Posterior cingulate gyrus (tissue), 11 donors: ENCODE measurements at regions not wholly inside any gene's neighbourhood (a gene's known extent, or its start where the extent isn't known, plus 50 kb on each side); places are given as distances from the start of the nearest gene placed in this dataset.
"Not testable (repeated sequence)": the region's sequence is repeated elsewhere in the genome, so short reads cannot be mapped to it uniquely, and the experiment has no call there.

Source experiments
- DNase-seq, 10 donors: peaks; one replicate each; pipeline versions ENCODE4 v3.0.0 to v3.0.0-alpha.2; 2020 to 2021; ENCODE audit warnings: mixed read lengths in 3 of 10
- intact Hi-C: fragments of 100-400 bp; cut with DNase I; formaldehyde crosslinking; loops from one replicate; pipeline ENCODE4 v1.15.1; 2023

DNA sequence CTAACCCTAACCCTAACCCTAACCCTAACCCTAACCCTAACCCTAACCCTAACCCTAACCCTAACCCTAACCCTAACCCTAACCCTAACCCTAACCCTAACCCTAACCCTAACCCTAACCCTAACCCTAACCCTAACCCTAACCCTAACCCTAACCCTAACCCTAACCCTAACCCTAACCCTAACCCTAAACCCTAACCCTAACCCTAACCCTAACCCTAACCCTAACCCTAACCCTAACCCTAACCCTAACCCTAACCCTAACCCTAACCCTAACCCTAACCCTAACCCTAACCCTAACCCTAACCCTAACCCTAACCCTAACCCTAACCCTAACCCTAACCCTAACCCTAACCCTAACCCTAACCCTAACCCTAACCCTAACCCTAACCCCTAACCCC lies 80.6 kb upstream of the PLEKHG4B start:
- intact Hi-C loops, DNase-seq: not testable (repeated sequence)

DNA sequence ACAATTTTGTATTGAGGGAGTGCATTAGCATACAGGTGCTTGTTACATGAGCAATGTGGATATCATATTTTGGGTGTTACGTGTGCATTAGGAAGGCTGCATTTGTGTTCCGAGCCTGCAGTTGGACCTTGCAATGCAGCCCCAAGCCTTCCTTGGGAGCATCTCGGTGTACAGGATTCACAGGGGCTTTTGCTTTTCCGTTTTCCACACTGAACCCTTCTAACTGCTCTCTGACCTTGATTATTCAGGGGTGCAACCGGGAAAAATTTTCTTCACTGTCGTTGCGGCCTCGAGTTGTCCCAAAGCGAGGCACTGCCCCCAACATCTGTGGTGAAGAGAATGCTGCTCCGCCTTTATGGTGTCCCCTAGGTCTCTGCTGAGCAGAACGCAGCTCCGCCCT lies 80.1 kb upstream of the PLEKHG4B start:
- intact Hi-C loops: no loop called here
- no peak for DNase-seq

DNA sequence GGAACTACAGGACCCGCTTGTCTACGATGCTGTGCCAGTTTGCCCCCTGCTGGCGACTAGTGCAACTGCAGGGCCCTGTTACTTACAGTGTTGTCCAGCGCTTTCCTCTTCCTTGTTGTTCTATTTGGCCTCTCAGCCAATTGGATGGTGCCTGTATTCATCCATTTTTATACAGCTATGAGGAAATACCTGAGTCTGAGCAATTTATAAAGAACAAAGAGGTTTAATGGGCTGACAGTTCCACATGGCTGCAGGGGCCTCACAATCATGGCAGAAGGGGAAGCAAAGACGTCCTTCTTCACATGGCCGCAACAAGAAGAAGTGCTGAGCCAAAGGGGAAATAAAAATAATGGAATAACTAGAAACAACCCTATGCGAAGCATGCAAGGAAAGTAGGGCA lies 78.7 kb upstream of the PLEKHG4B start:
- intact Hi-C loops: no loop called here

DNA sequence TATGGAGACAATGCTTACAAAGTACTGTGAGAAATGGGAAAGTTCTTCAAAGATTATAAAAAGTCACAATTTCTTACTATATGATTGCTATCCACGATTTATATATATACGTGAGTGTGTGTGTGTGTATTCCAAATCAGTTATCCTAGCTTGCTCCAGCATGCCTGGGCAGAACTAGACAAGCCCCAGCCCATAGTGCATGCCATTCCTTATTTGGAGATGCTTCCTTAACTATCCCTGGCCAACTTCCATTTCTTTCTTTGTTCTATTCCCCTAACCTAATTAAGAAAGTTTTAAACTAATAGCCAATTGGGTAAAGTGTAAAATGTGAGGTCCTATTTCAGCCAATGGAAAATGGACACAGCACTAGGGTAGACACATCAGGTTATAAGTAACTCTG lies 77.3 kb upstream of the PLEKHG4B start:
- intact Hi-C loops, DNase-seq: not testable (repeated sequence)

More for the DNA sequence above, 78.7 kb upstream of the PLEKHG4B start:
- no peak for DNase-seq

DNA sequence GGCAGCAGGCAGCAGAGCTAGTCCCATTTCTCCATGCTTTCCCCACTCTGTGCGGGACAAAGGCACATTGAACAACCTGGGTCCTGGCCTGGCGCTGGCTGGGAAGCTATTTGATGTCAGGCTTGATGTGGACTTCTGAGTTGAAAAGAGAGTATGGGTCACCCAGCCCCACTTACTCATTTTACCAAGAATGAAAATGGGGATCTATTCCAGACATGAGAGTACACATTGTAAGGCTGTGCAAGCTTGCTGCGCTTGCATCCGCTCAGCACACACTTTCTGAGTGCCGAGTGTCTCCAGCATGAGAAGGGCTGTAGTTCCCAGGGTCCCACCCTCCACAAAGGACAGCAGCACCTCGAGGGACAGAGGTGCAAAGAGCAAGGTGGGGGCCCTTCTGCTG lies 71.7 kb upstream of the PLEKHG4B start:
- intact Hi-C loops, DNase-seq: not testable (repeated sequence)

DNA sequence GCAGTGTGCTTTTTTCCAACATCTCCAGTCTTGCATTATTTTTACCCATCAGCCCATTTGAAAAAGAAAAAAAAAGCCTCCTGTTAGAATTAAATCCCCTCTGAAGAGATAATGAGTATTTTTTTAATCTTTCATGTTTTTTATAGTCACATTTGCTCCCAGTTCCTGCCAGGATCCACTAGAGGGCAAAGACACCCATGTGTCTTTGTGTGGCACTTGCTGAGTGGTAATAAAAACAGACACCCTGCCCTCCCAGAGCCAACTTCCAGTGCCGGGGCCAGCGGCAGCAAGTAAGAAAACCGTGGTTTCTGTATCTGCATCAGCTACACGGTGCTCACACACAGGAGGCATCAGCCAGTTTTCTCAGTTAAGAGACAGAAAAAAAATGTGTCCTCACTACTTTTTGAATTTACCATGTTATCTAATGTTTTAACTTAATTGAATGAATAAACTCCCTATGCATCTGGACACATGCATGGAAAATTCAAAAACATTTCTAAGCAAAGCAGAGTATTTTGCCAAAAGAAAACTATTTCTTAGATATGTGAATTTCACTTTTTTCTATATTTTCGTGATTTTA lies 70.2 kb upstream of the PLEKHG4B start:
- DNase-seq: no peak
- intact Hi-C loops: no loop called here

DNA sequence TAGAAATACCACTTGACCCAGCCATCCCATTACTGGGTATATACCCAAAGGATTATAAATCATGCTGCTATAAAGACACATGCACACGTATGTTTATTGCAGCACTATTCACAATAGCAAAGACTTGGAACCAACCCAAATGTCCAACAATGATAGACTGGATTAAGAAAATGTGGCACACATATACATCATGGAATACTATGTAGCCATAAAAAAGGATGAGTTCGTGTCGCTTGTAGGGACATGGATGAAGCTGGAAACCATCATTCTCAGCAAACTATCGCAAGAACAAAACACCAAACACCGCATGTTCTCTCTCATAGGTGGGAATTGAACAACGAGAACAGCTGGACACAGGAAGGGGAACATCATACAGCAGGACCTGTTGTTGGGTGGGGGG lies 68.1 kb upstream of the PLEKHG4B start:
- intact Hi-C loops, DNase-seq: not testable (repeated sequence)

DNA sequence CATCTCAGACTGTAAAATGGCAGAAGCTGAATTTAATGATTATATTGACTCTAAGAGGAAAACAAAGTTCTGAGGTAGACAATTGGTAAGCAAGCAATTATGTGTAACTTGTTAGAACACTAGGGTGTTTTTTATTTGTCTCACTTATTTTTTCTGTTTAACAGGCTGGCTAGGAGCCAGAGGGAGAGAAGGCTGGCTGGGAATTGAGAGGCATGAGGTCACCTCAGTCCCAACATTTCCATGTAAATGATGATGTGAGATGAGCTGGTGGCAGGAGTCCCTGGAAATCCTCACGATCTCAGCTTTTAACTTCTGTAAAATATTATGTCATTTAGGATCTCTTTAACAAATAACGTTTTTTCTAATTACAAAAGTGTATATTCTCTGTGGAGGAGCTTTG lies 66.9 kb upstream of the PLEKHG4B start:
- intact Hi-C loops, DNase-seq: not testable (repeated sequence)

DNA sequence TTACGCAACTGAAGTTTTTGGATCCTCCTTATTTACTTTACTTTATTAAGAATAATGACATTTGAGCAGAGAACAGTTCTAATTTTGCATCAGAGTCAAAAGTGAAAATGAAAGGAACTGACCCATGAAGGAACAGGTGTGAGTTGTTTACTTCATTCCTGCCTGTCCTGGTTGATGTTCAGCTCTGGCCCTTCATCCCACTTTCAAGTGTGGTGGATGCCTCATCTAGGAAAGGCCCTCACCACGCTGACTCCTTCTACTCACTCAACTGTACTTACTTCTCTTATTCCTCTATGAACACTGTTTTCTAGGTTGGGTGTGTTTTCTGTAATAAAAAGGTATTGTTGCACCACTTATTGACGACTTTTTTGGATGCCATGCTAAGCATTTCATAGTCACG lies 61.8 kb upstream of the PLEKHG4B start:
- DNase-seq: no peak
- intact Hi-C loops: no loop called here

DNA sequence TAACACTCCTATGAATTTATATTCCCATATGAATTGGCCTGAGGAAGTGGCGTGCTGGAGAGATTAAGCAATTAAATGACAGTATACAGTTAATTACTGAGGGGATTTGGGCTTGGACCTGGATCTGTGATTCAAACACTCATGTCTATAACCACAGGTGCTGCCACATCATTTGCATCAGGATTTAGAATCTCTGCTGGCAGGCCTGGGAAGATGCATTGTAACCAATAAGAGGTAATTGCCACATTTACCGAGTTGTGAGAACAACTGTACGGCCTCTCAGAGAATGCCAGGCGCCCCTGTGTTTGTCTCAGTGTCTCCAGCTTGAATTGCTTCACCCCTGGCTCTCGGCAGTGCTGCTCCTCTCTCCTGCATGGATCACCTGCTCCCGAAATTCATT lies 61.4 kb upstream of the PLEKHG4B start:
- not testable (repeated sequence) for DNase-seq

DNA sequence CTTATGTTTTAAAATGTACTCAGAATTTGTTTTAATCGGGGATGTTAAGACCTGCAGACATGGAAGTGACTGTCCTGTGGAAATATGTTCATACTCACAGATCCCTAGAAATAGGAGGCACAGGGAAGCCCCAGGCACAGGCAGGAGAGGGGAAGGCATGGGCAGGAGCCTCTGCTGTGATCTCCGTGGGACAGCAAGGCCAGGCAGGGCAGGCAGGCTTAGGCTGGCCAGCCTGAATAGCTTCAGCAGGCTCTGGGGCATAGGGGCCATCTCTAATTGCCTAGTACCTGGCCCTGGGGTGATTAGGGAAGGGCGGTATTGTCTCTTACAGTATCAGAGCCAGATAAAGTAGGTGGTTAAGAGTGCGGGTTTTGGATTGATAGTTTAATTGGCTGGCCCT lies 59.8 kb upstream of the PLEKHG4B start:
- DNase-seq: peak in 1 of 10 donors; percentile 72
- intact Hi-C loops: no loop called here

More for the DNA sequence above, 61.4 kb upstream of the PLEKHG4B start:
- intact Hi-C loops: not testable (repeated sequence)

DNA sequence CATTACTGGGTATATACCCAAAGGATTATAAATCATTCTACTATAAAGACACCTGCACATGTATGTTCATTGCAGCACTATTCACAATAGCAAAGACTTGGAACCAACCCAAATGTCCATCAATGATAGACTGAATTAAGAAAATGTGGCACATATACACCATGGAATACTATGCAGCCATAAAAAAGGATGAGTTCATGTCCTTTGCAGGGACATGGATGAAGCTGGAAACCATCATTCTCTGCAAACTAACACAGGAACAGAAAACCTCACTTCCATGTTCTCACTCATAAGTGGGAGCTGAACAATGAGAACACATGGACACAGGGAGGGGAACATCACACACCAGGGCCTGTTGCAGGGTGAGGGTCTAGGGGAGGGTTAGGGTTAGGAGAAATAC lies 56.4 kb upstream of the PLEKHG4B start:
- intact Hi-C loops, DNase-seq: not testable (repeated sequence)

DNA sequence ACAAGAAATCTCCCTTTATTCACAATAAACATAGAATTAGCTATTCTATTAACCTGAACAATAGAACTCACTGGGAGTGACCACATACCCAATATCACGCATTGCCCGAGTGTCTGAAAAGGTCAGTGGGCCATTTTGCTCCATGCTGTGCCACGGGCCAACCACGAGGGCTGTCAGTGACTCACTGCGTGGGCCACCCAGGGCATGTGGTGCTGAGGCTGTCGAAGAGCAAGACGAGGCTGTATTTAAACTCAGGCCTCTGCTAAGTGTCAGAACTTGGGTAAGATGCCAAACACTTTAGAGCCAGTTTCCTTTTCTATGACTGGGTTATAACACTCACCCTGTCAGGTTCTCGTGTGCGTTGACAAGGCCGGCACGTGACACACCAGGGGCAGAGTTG lies 54.8 kb upstream of the PLEKHG4B start:
- DNase-seq, intact Hi-C loops: not testable (repeated sequence)

DNA sequence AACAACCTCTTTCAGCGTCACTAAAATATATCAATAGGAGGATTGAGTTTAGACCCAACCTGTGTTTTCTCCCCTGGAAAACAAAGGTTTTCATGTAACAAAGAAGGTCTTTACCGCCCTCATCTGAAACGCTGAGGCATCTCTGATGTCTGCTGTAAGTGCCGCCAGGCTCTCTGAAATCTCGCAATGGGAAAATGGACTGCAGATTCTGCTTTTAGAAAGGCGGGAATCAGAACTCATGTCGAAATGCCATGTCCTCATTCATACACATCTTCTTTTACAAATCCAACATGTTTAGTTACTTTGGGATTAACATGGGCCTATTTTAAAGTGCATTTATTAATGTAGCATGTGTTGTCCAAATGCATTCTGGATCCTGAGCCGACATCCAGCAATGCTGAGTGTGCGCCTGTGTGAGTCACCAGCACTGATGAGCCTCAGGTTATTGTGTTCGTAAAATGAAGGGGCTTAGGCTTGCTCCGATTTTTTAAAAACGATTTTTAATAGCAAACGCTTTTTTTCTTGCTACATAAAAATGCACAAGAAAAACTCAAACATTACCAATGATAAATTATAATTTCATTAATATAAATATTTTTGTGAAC lies 51.9 kb upstream of the PLEKHG4B start:
- intact Hi-C loops: no loop called here
- no peak for DNase-seq
